ENCODE measurements at regions not wholly inside any gene's neighbourhood (a gene's known extent, or its start where the extent isn't known, plus 50 kb on each side); places are given as distances from the start of the nearest gene placed in this dataset.

DNA sequence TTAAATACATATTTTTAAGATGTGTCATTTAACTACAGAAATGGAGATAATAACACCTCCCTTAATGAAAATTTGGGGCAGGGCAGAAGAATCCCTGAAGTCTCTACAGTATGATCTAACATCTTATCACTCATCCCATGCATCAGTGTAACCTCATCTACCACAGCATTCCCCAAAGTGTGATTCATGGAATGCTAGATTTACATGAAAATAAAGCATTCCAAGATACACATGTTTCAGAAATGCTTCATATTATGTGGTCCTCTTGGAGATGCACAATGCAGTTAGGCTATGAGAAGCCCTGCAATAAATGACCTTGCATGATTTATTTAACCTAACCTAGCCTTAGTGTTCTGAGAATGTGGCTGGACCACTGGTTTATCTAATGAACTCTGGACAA lies 166.9 kb upstream of the SYT6 start:
- TF ChIP-seq, protein P1, sequence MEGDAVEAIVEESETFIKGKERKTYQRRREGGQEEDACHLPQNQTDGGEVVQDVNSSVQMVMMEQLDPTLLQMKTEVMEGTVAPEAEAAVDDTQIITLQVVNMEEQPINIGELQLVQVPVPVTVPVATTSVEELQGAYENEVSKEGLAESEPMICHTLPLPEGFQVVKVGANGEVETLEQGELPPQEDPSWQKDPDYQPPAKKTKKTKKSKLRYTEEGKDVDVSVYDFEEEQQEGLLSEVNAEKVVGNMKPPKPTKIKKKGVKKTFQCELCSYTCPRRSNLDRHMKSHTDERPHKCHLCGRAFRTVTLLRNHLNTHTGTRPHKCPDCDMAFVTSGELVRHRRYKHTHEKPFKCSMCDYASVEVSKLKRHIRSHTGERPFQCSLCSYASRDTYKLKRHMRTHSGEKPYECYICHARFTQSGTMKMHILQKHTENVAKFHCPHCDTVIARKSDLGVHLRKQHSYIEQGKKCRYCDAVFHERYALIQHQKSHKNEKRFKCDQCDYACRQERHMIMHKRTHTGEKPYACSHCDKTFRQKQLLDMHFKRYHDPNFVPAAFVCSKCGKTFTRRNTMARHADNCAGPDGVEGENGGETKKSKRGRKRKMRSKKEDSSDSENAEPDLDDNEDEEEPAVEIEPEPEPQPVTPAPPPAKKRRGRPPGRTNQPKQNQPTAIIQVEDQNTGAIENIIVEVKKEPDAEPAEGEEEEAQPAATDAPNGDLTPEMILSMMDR (IDR thresholded peaks at IDR 0.05) = no peak
- TF ChIP-seq POLR2AphosphoS5 (IDR thresholded peaks at IDR 0.05) (no peak), POLR2A (IDR thresholded peaks at IDR 0.05) (no peak)
